ENCODE measurements at regions not wholly inside any gene's neighbourhood (a gene's known extent, or its start where the extent isn't known, plus 50 kb on each side); places are given as distances from the start of the nearest gene placed in this dataset.
"Not testable (repeated sequence)": the region's sequence is repeated elsewhere in the genome, so short reads cannot be mapped to it uniquely, and the experiment has no call there.

DNA sequence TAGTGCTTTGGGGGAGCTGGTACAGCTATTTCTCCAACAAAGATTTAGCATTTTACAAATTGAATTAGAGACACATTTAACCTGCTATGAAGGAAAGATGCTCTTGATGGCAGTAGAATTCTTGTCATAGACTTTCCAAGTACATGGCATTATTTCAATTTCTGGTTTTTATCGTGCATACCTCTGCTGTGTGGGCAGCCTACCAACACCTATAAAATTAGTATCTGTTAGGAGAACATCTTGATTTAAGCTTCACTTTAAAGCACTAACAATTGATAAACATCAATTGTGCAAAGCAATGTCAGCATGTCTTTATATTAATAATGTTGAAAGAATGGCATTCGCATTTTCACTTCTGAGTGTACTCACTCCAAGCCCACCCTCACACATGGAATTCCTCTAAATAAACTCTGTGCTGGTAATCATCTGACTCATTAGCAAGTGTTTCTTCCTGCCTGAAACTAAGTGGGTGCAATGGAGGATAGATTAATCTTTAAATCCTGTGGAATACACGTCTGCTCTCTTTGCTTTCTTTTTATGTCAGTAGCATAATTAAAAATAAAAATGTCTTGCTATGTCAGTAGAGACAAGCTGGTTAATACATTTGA is 279.8 kb upstream of the MAGEB18 start:
- no peak for DNase-seq

DNA sequence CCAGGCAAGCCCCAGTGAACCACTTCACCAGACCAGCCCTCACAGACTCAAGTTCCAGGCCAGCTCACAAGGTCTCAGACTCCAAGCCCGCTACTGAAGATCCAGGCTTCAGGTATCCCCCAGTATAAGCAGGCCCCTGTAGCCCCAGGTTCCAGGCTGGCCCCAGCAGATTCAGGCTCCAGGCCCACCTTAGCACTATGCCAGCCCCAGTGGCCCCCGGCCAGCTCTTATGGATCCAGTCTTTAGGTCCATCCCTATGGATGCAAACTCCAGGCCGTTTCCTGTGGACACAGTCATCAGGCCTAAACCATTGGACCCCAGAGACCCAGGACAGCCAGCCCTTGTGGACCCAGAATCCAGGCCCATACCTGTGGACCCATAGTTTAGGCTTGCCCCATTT is 277.8 kb upstream of the MAGEB18 start:
- no peak for DNase-seq

DNA sequence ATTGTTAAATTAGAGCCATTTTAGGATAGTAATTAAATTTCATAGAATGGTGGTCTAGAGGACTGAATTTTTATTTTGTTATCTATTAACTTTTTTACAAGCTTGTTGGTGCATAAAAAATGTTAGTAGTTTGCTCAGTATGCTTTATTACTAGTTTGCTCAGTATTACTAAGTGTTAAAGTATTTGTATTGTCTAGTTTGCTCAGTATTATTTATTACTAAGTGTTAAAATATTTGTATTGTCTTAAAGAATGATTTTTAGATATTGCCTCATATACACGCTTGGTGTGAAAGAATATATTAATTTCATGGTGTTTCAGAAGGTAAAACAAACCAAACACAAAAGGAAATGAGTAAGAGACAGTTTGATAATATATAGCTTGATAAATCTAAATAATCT is 268.4 kb upstream of the MAGEB18 start:
- no peak for DNase-seq

GRCh38 chrX:25872786-25873185 is 265.4 kb upstream of the MAGEB18 start:
- DNase-seq: no peak

- DNase-seq: peak; percentile 42
These were observed 264.9 kb upstream of the MAGEB18 start for GRCh38 chrX:25873196-25873595.

DNA sequence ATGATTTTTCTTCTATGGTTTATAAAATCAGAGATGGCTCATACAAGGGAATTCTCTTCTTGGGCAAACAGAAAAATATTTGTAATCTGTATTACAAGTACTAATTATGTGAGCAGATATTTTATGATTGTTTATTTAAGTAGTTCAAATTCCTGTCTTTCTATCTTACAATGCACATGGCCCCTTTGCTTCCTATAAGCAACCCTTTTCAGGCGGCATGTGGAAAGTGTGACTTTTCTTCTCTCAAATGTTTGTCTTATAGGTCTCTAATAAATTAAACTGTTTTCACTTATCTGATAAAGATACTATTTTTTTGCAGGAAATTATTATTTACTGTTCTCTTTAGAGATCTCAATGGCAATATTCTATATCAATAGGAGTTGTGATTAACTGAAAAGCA is 259.3 kb upstream of the MAGEB18 start:
- no peak for DNase-seq

DNA sequence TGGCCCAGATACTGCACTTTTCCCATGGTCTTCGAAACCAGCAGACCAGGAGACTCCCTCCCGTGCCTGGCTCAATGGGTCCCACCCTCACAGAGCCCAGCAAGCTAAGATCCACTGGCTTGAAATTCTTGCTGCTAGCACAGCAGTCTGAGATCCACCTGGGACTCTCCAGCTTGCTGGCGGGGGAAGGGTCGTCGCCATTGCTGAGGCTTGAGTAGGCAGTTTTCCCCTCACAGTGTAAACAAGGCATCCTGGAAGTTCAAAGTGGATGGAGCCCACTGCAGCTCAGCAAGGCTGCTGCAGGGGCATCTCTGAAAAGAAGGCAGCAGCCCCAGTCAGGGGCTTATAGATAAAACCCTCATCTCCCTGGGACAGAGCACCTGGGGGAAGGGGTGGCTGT is 255.6 kb upstream of the MAGEB18 start:
- DNase-seq: not testable (repeated sequence)

- DNase-seq: no peak
These were observed 240.4 kb upstream of the MAGEB18 start for GRCh38 chrX:25897758-25898157.

GRCh38 chrX:25905728-25906127 is 232.4 kb upstream of the MAGEB18 start:
- not testable (repeated sequence) for DNase-seq

DNA sequence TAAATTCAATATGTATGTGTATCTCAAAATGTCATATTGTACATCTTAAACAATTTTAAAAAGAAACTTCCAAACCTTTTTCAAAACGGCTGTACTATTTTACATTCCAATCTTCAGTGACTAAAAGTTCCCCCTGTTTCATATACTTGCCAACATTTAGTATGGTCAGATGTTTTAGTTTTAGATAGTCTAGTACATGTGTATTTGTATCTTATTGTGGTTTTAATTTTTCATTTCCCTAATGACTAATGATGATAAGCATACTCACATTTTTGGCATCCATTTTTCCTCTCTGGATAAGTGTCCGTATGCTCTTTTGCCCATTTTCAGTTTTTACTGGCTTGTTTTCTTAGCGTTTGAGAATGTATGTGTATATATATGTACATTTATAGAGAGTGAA is 212.2 kb upstream of the MAGEB18 start:
- DNase-seq: no peak

DNA sequence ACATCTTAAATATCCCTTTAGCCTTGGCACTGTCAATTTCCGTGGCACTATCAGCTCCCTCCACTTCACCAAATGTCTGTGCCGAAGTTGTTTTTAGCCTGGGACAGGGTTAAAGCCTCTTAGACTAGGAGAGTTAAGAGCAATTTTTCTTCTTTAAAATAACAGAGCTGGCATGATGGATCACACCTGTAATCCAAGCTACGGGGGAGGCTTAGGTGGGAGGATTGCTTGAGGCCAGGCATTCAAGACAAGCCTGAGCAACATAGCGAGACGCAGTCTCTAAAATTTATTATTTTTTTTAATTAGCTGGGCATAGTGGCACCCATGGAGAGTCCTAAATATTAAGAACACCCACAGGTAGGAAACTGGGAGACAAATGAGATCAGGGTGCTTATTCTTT is 209.8 kb upstream of the MAGEB18 start:
- DNase-seq: no peak

- no peak for DNase-seq
These were observed 197.1 kb upstream of the MAGEB18 start for GRCh38 chrX:25941087-25941486.

DNA sequence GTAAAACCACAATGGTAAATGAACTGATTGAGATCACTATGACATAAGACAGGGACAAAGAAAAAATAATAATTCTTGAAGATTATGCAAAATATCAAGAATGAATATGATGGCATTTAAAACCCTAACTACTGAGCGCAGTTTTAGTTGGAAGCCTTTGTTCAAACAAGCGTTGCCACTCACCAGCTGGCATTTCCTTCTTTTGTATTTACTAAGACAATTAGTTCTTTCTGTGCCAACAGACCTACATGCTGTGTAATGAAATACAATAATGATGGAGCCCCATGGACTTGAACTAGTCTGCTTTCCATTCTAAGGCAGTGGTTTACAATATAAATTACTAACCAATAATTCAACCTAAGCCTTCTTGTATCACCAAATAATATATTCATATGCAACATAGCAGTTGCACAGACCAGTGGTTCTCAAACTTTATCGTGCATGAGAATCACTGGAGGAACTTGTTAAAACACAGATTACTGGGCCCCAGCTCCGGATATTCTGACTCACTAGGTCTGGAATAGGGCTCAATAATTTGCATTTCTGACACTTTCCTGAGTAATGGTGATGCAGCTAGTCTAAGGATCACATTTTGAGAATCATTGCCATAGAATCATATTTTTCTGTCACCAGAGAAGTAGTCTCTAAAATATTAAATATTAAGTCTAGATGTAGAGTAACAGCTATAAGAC is 196.4 kb upstream of the MAGEB18 start:
- no peak for DNase-seq

- no peak for DNase-seq
These were observed 169.2 kb upstream of the MAGEB18 start for GRCh38 chrX:25968920-25969319.

GRCh38 chrX:25976683-25977310 is 161.3 kb upstream of the MAGEB18 start:
- DNase-seq: no peak

GRCh38 chrX:25998687-25999086 is 139.5 kb upstream of the MAGEB18 start:
- no peak for DNase-seq

GRCh38 chrX:26007462-26007861 is 130.7 kb upstream of the MAGEB18 start:
- no peak for DNase-seq

GRCh38 chrX:26008042-26008441 is 130.1 kb upstream of the MAGEB18 start:
- DNase-seq: no peak

- no peak for DNase-seq
These were observed 129.5 kb upstream of the MAGEB18 start for GRCh38 chrX:26008691-26009090.

GRCh38 chrX:26019386-26019785 is 118.8 kb upstream of the MAGEB18 start:
- no peak for DNase-seq

DNA sequence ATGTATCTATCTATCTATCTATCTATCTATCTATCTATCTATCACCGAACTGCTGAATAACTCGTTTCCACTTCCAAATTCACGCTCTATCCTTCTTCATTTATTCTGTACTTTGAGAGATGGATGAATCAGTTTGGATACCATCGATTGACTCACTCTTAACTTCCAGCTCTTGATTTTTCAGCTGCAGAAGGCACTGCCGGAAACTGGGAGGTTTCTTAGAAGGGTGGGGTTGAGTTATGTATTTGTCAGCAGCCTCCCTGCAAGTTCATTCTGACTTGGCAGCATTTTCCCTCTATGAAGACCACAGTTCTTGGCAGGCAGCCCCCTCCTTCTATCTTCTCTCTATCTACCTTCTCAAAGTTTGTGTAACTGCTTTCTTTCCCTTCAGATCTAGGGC is 112.0 kb upstream of the MAGEB18 start:
- DNase-seq: no peak

GRCh38 chrX:26032111-26032912 is 105.8 kb upstream of the MAGEB18 start:
- DNase-seq: peak; percentile 30

GRCh38 chrX:26037367-26037766 is 100.8 kb upstream of the MAGEB18 start:
- no peak for DNase-seq

GRCh38 chrX:26050099-26050498 is 88.0 kb upstream of the MAGEB18 start:
- no peak for DNase-seq
